ENCODE measurements at regions not wholly inside any gene's neighbourhood (a gene's known extent, or its start where the extent isn't known, plus 50 kb on each side); places are given as distances from the start of the nearest gene placed in this dataset.
"Not testable (repeated sequence)": the region's sequence is repeated elsewhere in the genome, so short reads cannot be mapped to it uniquely, and the experiment has no call there.

GRCh38 chr1:224820341-224820740, 109.1 kb upstream of the DNAH14 start:
- H3K27me3 ChIP-seq (ENCODE audit: insufficient read depth, poor library complexity, severe bottlenecking): no peaks in the 10 kb centered on the region
- no peaks in the 10 kb centered on the region for H3K4me1 ChIP-seq (ENCODE audit: insufficient read depth, poor library complexity, severe bottlenecking)
- H3K9me3 ChIP-seq (ENCODE audit: severe bottlenecking): no peaks in the 10 kb centered on the region
- H3K36me3 ChIP-seq (ENCODE audit: low read depth): no peaks in the 10 kb centered on the region
- DNase-seq (ENCODE audit: low spot score): no peak
- H3K27ac ChIP-seq (ENCODE audit: poor library complexity, severe bottlenecking): no peak overlapping the region
- ATAC-seq (ENCODE audit: low read depth): no peak
- TF ChIP-seq, protein P1, sequence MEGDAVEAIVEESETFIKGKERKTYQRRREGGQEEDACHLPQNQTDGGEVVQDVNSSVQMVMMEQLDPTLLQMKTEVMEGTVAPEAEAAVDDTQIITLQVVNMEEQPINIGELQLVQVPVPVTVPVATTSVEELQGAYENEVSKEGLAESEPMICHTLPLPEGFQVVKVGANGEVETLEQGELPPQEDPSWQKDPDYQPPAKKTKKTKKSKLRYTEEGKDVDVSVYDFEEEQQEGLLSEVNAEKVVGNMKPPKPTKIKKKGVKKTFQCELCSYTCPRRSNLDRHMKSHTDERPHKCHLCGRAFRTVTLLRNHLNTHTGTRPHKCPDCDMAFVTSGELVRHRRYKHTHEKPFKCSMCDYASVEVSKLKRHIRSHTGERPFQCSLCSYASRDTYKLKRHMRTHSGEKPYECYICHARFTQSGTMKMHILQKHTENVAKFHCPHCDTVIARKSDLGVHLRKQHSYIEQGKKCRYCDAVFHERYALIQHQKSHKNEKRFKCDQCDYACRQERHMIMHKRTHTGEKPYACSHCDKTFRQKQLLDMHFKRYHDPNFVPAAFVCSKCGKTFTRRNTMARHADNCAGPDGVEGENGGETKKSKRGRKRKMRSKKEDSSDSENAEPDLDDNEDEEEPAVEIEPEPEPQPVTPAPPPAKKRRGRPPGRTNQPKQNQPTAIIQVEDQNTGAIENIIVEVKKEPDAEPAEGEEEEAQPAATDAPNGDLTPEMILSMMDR (IDR thresholded peaks at IDR 0.05; ENCODE audit: poor library complexity, severe bottlenecking): no peak
- no peak overlapping the region for H3K4me3 ChIP-seq (ENCODE audit: severe bottlenecking)

GRCh38 chr1:224821751-224822150, 107.7 kb upstream of the DNAH14 start:
- not testable (repeated sequence) for H3K27ac ChIP-seq (ENCODE audit: poor library complexity, severe bottlenecking); H3K36me3 ChIP-seq (ENCODE audit: low read depth); H3K4me1 ChIP-seq (ENCODE audit: insufficient read depth, poor library complexity, severe bottlenecking); H3K4me3 ChIP-seq (ENCODE audit: severe bottlenecking); ATAC-seq (ENCODE audit: low read depth); H3K9me3 ChIP-seq (ENCODE audit: severe bottlenecking); DNase-seq (ENCODE audit: low spot score); H3K27me3 ChIP-seq (ENCODE audit: insufficient read depth, poor library complexity, severe bottlenecking)

DNA sequence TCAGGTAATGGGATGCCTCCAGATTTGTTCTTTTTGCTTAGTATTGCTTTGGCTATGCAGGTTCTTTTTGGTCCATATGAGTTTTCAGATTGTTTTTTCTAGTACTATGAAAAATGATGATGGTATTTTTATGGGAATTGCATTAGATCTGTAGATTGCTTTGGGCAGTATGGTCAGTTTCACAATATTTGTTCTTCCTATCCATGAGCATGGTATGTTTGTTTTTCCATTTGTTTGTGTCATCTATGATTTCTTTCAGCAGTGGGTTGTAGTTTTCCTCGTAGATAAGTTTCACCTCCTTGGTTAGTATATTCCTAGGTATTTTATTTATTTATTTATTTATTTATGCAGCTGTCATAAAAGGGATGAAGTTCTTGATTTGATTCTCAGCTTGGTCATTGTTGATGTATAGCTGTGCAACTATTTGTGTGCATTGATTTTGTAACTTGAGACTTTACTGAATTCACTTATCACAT, 103.9 kb upstream of the DNAH14 start:
- no peaks in the 10 kb centered on the region for H3K36me3 ChIP-seq (ENCODE audit: low read depth)
- no peak for ATAC-seq (ENCODE audit: low read depth)
- H3K4me1 ChIP-seq (ENCODE audit: insufficient read depth, poor library complexity, severe bottlenecking): no peaks in the 10 kb centered on the region
- H3K9me3 ChIP-seq (ENCODE audit: severe bottlenecking): no peaks in the 10 kb centered on the region
- no peak overlapping the region for H3K27ac ChIP-seq (ENCODE audit: poor library complexity, severe bottlenecking)
- DNase-seq (ENCODE audit: low spot score): no peak
- H3K4me3 ChIP-seq (ENCODE audit: severe bottlenecking): no peak overlapping the region
- TF ChIP-seq, protein P1 (IDR thresholded peaks at IDR 0.05; ENCODE audit: poor library complexity, severe bottlenecking): no peak
- no peaks in the 10 kb centered on the region for H3K27me3 ChIP-seq (ENCODE audit: insufficient read depth, poor library complexity, severe bottlenecking)

DNA sequence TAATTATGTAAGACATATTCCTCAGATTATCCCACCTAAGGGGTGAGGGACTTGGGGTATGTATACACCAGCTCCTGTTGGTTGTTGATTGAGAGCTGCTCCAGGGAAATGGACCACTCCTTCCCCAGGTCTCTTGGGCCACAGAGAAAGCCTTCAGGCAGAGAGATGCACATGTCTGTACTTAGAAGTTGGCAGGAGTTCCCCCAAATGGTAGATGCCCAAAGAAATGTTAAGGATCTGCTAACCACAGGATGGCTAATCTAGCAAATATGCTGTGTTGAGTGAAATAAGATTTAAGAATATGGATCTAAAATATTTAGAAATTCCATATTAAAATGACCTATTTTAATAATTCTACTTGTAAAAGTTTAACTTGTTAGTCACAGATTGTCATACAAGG, 100.8 kb upstream of the DNAH14 start:
- H3K4me3 ChIP-seq (ENCODE audit: severe bottlenecking): no peak overlapping the region
- TF ChIP-seq, protein P1 (IDR thresholded peaks at IDR 0.05; ENCODE audit: poor library complexity, severe bottlenecking): no peak
- ATAC-seq (ENCODE audit: low read depth): no peak
- H3K27ac ChIP-seq (ENCODE audit: poor library complexity, severe bottlenecking): no peak overlapping the region
- H3K36me3 ChIP-seq (ENCODE audit: low read depth): no peaks in the 10 kb centered on the region
- no peak for DNase-seq (ENCODE audit: low spot score)
- H3K9me3 ChIP-seq (ENCODE audit: severe bottlenecking): no peaks in the 10 kb centered on the region
- H3K27me3 ChIP-seq (ENCODE audit: insufficient read depth, poor library complexity, severe bottlenecking): no peaks in the 10 kb centered on the region
- no peaks in the 10 kb centered on the region for H3K4me1 ChIP-seq (ENCODE audit: insufficient read depth, poor library complexity, severe bottlenecking)

GRCh38 chr1:224831501-224831900, 98.0 kb upstream of the DNAH14 start:
- Histone ChIP-seq H3K27ac (ENCODE audit: poor library complexity, severe bottlenecking) (no peak overlapping the region), H3K36me3 (ENCODE audit: low read depth) (no peaks in the 10 kb centered on the region), H3K4me3 (ENCODE audit: severe bottlenecking) (no peak overlapping the region), H3K4me1 (ENCODE audit: insufficient read depth, poor library complexity, severe bottlenecking) (no peaks in the 10 kb centered on the region), H3K9me3 (ENCODE audit: severe bottlenecking) (no peaks in the 10 kb centered on the region), H3K27me3 (ENCODE audit: insufficient read depth, poor library complexity, severe bottlenecking) (no peaks in the 10 kb centered on the region)
- TF ChIP-seq, protein P1 (IDR thresholded peaks at IDR 0.05; ENCODE audit: poor library complexity, severe bottlenecking): no peak
- no peak for ATAC-seq (ENCODE audit: low read depth)
- no peak for DNase-seq (ENCODE audit: low spot score)

GRCh38 chr1:224839648-224840300, 89.7 kb upstream of the DNAH14 start:
- not testable (repeated sequence) for H3K4me1 ChIP-seq (ENCODE audit: insufficient read depth, poor library complexity, severe bottlenecking); H3K36me3 ChIP-seq (ENCODE audit: low read depth); H3K27me3 ChIP-seq (ENCODE audit: insufficient read depth, poor library complexity, severe bottlenecking); H3K27ac ChIP-seq (ENCODE audit: poor library complexity, severe bottlenecking); ATAC-seq (ENCODE audit: low read depth); DNase-seq (ENCODE audit: low spot score); H3K9me3 ChIP-seq (ENCODE audit: severe bottlenecking); H3K4me3 ChIP-seq (ENCODE audit: severe bottlenecking)

GRCh38 chr1:224841803-224842202, 87.7 kb upstream of the DNAH14 start:
- not testable (repeated sequence) for H3K27me3 ChIP-seq (ENCODE audit: insufficient read depth, poor library complexity, severe bottlenecking); H3K4me3 ChIP-seq (ENCODE audit: severe bottlenecking); DNase-seq (ENCODE audit: low spot score); H3K4me1 ChIP-seq (ENCODE audit: insufficient read depth, poor library complexity, severe bottlenecking); H3K27ac ChIP-seq (ENCODE audit: poor library complexity, severe bottlenecking); ATAC-seq (ENCODE audit: low read depth); H3K9me3 ChIP-seq (ENCODE audit: severe bottlenecking); H3K36me3 ChIP-seq (ENCODE audit: low read depth)

Measured in RWPE2 (cell line).